NT2/D1 (cell line): ENCODE measurements at regions not wholly inside any gene's neighbourhood (a gene's known extent, or its start where the extent isn't known, plus 50 kb on each side); places are given as distances from the start of the nearest gene placed in this dataset.
A peak's percentile ranks its signal among the peaks of the same experiment; 100 is the strongest.

Source experiments
- DNase-seq: peaks from one replicate; pipeline ENCODE4 v3.0.0-alpha.2; 2011; ENCODE audit warnings: low read depth, low spot score
- H3K27me3 ChIP-seq: 2 replicates; pipeline ENCODE4 v1.6.0; 2011; ENCODE audit warnings: mild to moderate bottlenecking; ENCODE audit not compliant: insufficient read length, insufficient read depth
- H3K36me3 ChIP-seq: 2 replicates; pipeline ENCODE4 v1.6.1; 2011; ENCODE audit warnings: mild to moderate bottlenecking, low read length, mixed read lengths; ENCODE audit not compliant: insufficient read depth, insufficient read length
- H3K4me1 ChIP-seq: 2 replicates; pipeline ENCODE4 v1.5.1; 2011; ENCODE audit not compliant: insufficient read depth, insufficient read length
- H3K4me3 ChIP-seq: 2 replicates; pipeline ENCODE4 v1.5.1; 2011; ENCODE audit warnings: low read depth; ENCODE audit not compliant: insufficient read length
- H3K9ac ChIP-seq: 2 replicates; pipeline ENCODE4 v1.6.0; 2011; ENCODE audit warnings: low read depth; ENCODE audit not compliant: insufficient read length
- H3K9me3 ChIP-seq: 2 replicates; pipeline ENCODE4 v1.5.1; 2011; ENCODE audit warnings: mild to moderate bottlenecking, low read length; ENCODE audit not compliant: insufficient read depth
- SUZ12 ChIP-seq: IDR thresholded peaks from 2 replicates; pipeline ENCODE4 v1.6.1; 2011; ENCODE audit not compliant: insufficient read length, insufficient read depth; ENCODE audit errors: extremely low read depth
- YY1 ChIP-seq: IDR thresholded peaks from 2 replicates; pipeline ENCODE4 v1.6.1; 2011; ENCODE audit not compliant: insufficient read length, insufficient read depth
- ZNF274 ChIP-seq: IDR thresholded peaks from 2 replicates; pipeline ENCODE4 v1.6.1; 2011; ENCODE audit warnings: mild to moderate bottlenecking, low read depth, low read length

- TF ChIP-seq SUZ12 = no peak
- no peak for TF ChIP-seq ZNF274
- TF ChIP-seq YY1 = no peak
- no peak overlapping the region for H3K4me3 ChIP-seq
- H3K4me1 ChIP-seq = no peaks in the 10 kb centered on the region
- no peaks in the 10 kb centered on the region for H3K36me3 ChIP-seq
- no peak overlapping the region for H3K9ac ChIP-seq
- no peaks in the 10 kb centered on the region for H3K27me3 ChIP-seq
- H3K9me3 ChIP-seq = no peaks in the 10 kb centered on the region; the same call in 1 of the 2 replicates
- DNase-seq = no peak
Observed at GRCh38 chr11:36837831-36838437, 239.9 kb upstream of the RAG2 start.

- no peaks in the 10 kb centered on the region for H3K4me1 ChIP-seq
- no peak overlapping the region for H3K4me3 ChIP-seq
- TF ChIP-seq SUZ12 (no peak), ZNF274 (no peak), YY1 (no peak)
- H3K36me3 ChIP-seq = no peaks in the 10 kb centered on the region
- H3K27me3 ChIP-seq = no peaks in the 10 kb centered on the region
- no peak overlapping the region for H3K9ac ChIP-seq
- H3K9me3 ChIP-seq = no peaks in the 10 kb centered on the region
- DNase-seq = no peak
Observed at GRCh38 chr11:36825251-36825650, 227.2 kb upstream of the RAG2 start.

DNA sequence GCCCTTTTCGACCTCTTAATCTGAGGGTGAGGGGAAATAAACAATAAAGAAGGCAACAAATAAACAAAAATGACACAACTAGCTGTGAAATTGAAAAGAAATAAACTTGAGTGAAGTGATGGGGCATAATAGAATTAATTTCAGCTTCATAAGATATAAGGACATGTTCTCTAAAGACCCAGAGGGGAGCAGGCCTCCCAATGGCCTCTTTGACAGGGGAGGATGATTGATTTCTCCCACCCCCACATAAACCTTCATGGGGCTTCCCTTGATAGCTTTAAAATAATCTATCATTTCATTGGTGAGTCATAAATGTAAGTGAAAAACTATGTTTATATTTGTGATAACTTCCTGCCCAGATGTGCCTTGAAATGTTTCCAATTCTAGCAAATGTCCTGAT lies 226.3 kb upstream of the RAG2 start:
- DNase-seq = no peak
- Histone ChIP-seq H3K9me3 (no peaks in the 10 kb centered on the region), H3K4me3 (no peak overlapping the region), H3K9ac (no peak overlapping the region), H3K4me1 (no peaks in the 10 kb centered on the region), H3K36me3 (no peaks in the 10 kb centered on the region), H3K27me3 (no peaks in the 10 kb centered on the region)
- TF ChIP-seq SUZ12 (no peak), ZNF274 (no peak), YY1 (no peak)

- Histone ChIP-seq H3K27me3 (no peaks in the 10 kb centered on the region), H3K36me3 (no peaks in the 10 kb centered on the region), H3K9ac (no peak overlapping the region), H3K9me3 (no peaks in the 10 kb centered on the region), H3K4me1 (no peaks in the 10 kb centered on the region), H3K4me3 (no peak overlapping the region)
- TF ChIP-seq SUZ12 = no peak
- TF ChIP-seq YY1 = no peak
- no peak for TF ChIP-seq ZNF274
- no peak for DNase-seq
Observed at GRCh38 chr11:36822829-36823228, 224.8 kb upstream of the RAG2 start.

DNA sequence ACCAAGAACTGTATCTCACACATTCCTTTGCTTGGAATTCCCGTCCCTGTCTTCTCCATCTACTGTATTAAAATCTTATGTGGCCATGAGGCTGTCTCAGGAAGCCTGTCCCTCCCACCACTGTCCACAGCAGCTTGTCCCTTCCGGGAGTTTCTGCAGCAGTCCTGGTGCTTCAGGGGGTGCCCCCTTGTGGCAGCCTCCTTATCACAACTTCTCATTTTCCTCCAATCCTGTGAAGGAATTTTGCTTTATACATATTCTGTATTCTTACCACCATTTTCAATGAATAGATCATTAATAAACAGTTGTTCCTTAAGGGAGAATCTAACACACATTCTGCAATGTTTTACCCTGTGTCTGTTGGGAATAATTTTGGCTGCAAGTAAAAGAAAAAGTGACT lies 220.4 kb upstream of the RAG2 start:
- Histone ChIP-seq H3K9me3 (no peaks in the 10 kb centered on the region), H3K4me3 (no peak overlapping the region), H3K27me3 (no peaks in the 10 kb centered on the region), H3K4me1 (no peaks in the 10 kb centered on the region), H3K9ac (no peak overlapping the region), H3K36me3 (no peaks in the 10 kb centered on the region)
- DNase-seq = peak; percentile 13
- TF ChIP-seq SUZ12 (no peak), ZNF274 (no peak), YY1 (no peak)

DNA sequence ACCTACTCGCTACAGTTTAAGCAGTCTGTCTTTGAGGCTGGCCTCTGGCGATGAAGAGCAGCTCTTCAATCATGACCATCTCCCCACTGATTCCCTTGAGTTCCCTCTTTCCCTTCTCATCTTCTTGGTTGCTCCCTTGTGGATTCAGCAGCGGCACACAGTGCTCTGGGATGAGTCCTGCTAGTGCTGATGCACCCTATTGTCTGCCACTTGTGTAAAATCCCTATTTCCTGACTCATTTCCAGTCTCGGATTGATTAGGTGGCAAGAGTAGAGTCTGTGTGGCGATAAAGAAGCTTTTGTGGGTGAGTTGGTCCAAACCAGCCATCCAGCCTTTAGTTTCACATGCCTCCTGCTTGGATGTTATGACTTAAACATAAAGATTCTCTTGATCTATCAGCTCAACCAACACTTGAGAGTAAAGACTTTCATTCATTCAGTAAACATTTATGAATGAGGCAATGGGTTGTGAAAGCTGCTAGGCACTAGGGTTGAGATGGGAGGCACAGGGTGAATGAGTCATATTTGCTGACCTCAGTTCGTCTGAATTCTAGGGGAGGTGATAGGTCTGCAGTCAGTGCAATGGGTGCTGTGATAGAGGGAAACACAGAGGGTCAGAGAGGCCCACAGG lies 219.4 kb upstream of the RAG2 start:
- DNase-seq = no peak
- Histone ChIP-seq H3K4me1 (no peaks in the 10 kb centered on the region), H3K36me3 (no peaks in the 10 kb centered on the region), H3K9ac (no peak overlapping the region), H3K27me3 (no peaks in the 10 kb centered on the region), H3K9me3 (no peaks in the 10 kb centered on the region), H3K4me3 (no peak overlapping the region)
- TF ChIP-seq SUZ12 (no peak), ZNF274 (no peak), YY1 (no peak)

DNA sequence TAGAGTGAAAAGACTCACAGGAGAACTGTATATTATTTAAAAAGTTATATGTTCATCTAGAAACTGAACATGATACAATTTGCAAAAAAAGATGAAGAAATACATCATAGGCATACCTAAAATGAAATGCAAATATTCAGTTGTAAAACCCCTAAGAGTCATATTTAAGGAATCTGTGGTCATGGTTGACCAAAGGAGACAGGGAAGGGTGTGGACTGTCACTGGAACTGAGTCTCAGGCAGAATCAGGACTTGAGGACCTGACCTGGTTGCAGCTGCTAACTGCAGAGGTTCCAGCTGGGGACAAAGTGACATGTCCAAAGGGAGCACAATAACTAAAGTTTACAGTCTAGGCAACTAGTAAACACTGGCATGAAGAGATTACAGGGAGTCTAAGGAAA lies 211.3 kb upstream of the RAG2 start:
- no peak for DNase-seq
- TF ChIP-seq YY1 (no peak), SUZ12 (no peak), ZNF274 (no peak)

More for the DNA sequence above, 211.3 kb upstream of the RAG2 start:
- no peaks in the 10 kb centered on the region for H3K4me1 ChIP-seq
- no peaks in the 10 kb centered on the region for H3K27me3 ChIP-seq
- no peak overlapping the region for H3K4me3 ChIP-seq
- no peaks in the 10 kb centered on the region for H3K36me3 ChIP-seq
- H3K9me3 ChIP-seq = no peaks in the 10 kb centered on the region
- H3K9ac ChIP-seq = no peak overlapping the region
